C4-2B (cell line): ENCODE measurements at regions not wholly inside any gene's neighbourhood (a gene's known extent, or its start where the extent isn't known, plus 50 kb on each side); places are given as distances from the start of the nearest gene placed in this dataset.

Experiments
- H3K27ac ChIP-seq: fragments of 450-650 bp; 2 replicates; pipeline ENCODE4 v1.5.1; 2017
- ZFX ChIP-seq: fragments of 450-650 bp; IDR thresholded peaks from 2 replicates; pipeline ENCODE4 v1.6.1; 2017
- TF ChIP-seq, protein P1 (sequence below): fragments of 450-650 bp; conservative IDR thresholded peaks from 2 replicates; pipeline ENCODE4 v1.5.1; 2017; ENCODE audit warnings: mild to moderate bottlenecking

DNA sequence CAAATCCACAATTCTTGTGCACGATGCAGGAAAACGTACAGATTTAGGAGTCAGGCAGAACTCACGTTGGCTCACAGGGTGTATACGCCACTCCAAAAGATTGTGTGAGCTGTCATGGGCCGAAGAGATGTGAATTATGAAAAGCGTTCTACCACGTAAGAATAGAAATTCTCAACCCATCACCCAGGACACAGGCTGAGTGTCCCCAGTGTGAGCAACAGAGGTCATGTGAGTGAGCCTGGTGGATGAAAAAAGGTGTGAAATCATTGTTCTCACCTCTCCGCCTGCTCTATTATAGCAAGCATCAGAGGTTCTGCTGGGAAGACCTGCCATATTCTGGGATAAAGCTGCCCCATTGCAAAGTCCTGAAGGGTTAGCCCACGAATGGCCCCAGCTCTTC lies 235.0 kb downstream of the MN1 start:
- no peak overlapping the region for H3K27ac ChIP-seq
- TF ChIP-seq, protein P1, sequence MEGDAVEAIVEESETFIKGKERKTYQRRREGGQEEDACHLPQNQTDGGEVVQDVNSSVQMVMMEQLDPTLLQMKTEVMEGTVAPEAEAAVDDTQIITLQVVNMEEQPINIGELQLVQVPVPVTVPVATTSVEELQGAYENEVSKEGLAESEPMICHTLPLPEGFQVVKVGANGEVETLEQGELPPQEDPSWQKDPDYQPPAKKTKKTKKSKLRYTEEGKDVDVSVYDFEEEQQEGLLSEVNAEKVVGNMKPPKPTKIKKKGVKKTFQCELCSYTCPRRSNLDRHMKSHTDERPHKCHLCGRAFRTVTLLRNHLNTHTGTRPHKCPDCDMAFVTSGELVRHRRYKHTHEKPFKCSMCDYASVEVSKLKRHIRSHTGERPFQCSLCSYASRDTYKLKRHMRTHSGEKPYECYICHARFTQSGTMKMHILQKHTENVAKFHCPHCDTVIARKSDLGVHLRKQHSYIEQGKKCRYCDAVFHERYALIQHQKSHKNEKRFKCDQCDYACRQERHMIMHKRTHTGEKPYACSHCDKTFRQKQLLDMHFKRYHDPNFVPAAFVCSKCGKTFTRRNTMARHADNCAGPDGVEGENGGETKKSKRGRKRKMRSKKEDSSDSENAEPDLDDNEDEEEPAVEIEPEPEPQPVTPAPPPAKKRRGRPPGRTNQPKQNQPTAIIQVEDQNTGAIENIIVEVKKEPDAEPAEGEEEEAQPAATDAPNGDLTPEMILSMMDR, result no peak
- TF ChIP-seq ZFX, result no peak

DNA sequence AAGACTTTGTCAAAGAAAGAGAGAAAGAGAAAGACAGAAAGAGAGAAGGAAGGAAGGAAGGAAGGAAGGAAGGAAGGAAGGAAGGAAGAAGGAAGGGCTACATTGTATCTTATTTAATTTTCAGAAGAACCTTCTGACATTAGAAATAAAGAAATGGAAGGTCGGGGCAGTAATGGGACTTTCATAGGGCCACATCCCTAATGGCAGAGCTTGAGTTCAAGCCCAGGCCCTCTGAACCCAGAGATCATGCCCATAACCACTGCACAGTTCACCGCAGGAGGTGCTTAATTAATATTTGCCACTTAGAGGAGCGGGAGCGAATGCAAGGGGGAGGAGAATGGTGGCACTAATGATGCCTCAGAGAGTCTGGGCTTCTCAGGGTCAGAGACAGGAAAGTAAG lies 233.3 kb downstream of the MN1 start:
- TF ChIP-seq ZFX, result no peak
- TF ChIP-seq, protein P1, result no peak
- H3K27ac ChIP-seq, result no peak overlapping the region

DNA sequence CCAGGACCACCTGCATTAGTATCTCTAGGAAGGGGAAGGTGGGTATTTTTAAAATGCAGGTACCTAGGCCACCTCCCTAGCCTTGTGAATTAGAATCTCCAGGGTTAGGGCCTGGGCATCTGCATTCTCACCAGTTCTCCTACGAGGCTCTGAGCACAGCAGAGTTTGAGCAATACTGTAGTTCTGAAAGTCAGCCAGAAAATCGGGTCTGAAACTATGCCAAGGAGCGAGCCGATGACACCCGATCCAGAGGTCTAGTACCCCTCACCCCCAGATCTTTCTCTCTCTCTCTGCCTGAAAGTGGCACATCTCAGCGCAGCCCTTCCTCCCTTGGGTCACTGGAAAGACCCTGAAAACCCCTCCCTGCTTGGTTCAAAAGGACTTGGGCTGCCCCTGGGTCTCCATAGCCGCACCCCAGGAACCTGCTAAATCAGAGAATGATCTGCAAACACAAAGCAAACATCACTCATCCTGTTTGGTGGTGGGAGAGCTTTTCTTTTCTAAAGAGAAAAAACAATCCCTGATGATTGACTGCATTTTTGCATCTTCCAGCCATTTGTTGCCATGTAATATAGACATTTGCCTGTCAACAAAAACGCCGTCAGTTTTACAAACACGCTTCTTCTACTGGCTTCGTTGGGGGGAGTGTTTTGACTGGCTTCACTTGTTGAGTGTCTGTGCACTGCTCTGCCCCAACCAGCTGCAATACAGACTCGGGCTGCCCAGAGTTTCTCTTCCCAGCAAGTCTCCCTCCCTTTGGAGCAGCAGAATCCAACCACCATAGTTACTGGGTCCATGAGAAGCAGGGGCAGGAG lies 229.9 kb downstream of the MN1 start:
- TF ChIP-seq, protein P1, result no peak
- TF ChIP-seq ZFX, result no peak

DNA sequence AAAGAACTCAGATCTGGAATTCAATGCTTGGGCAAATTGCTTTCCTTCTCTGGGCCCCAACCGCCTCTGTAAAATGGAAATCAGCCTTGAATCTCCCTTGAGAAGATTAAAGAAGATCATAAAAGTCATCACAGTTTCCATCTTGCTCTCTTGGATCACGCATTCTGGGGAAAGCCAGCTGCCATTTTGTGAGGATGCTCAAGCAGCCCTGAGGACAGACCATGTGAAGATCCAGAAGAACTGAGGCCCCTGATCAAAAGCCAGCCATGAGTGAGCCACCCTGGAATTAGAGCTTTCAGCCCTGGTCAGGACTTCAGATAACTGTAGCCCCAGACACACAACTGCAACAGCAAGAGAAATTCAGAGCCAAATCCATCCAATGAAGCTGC lies 229.3 kb downstream of the MN1 start:
- no peak for TF ChIP-seq ZFX
- TF ChIP-seq, protein P1, result no peak
- no peak overlapping the region for H3K27ac ChIP-seq

More for the DNA sequence above, 229.9 kb downstream of the MN1 start:
- no peak overlapping the region for H3K27ac ChIP-seq

DNA sequence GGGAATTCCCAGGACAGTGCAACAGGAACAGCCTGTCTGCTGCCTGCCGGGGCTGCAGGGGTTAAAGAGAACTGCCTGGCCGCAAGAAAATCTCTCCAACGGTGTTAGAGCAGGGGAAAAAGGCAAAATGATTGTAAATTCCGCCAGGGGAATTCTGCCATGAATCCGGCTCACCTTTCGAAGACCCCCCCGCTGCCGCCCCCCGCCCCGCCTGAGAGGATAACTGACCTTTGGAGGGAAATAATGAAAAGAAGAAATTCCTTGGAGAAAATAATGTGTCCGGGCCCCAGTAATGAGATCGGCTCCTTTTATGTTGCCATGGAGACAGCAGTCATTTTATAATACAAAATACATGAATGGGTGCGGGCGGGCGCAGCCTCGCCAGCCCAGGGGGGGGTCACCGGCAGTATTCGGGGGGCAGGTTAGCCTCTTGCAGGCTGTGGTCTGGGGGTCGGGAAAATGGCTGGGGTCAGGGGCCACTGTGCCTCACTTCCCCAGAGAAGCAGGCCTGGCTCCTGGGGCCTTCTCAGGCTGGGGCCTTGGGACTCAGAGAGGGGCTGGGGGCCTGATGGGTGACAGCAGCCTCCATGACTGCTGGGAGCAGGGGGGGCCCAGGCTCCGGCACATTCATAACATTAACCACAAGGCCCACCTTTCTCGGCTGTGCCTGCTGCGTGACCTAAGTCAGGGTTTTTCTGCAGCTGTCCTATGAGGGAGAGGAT lies 228.1 kb downstream of the MN1 start:
- no peak overlapping the region for H3K27ac ChIP-seq
- TF ChIP-seq, protein P1, result no peak
- TF ChIP-seq ZFX, result no peak

DNA sequence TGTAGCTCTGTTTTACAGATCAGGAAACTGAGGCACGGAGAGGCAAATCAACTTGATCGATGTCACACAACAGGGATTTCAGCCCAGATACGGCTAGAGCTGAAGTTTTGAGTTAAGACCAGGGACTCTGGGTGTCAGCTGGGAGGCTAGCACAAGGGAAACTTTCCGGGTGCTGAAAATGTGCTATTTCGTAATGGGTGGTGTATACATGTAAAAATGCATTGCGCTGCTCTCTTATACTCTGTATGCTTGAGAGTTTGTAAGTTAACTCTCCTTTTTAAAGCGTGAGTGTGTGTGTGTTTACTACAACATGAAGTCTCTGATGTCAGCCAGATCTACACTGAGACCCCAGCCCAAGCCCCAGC lies 227.6 kb downstream of the MN1 start:
- no peak overlapping the region for H3K27ac ChIP-seq
- TF ChIP-seq, protein P1, result no peak
- no peak for TF ChIP-seq ZFX

DNA sequence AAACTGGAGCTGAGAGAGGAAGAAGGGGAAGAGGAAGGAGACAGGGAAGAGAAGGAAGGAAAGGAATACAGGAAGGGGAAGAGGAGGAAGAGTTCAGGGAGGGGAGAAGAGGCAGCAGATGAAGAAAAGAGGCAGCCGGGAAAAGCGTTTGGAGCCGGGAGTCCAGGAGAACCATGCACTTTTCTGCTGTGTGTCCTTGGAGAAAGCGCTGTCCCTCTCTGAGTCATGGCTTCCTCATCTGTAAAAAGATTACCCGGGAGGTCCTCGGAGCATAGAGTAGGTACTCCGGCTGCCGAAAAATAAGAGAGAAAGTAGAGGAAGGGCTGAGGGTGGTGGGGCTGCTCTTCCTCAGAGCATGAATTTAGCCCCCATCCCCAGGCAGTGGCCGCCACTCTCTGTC lies 226.9 kb downstream of the MN1 start:
- H3K27ac ChIP-seq, result no peak overlapping the region
- no peak for TF ChIP-seq ZFX
- TF ChIP-seq, protein P1, result no peak
